Medulla oblongata (tissue), 1 donor: ENCODE measurements at regions not wholly inside any gene's neighbourhood (a gene's known extent, or its start where the extent isn't known, plus 50 kb on each side); places are given as distances from the start of the nearest gene placed in this dataset.

Experiments
- DNase-seq: peaks from one replicate; pipeline ENCODE4 v3.0.0-alpha.2; 2015; ENCODE audit errors: extremely low spot score

DNA sequence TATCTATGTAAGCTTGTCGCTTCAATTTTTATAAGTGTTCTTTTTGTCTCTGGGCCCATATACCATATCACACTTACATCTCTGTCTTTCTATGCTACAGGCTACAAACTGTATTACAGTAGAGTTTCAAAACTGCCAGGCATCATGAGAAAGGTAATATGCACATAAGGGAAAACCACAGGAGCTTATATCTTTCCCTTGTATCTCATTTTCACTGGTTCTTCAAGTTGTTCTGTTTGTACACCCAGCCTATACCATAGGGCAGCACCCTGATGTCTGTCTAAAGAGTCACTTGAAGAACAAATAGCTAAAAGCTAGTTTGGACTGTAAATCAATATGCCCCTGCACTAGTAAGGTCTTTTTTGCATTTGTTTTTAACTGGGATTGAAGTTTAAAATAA, 366.7 kb downstream of the FIGN start:
- no peak for DNase-seq

DNA sequence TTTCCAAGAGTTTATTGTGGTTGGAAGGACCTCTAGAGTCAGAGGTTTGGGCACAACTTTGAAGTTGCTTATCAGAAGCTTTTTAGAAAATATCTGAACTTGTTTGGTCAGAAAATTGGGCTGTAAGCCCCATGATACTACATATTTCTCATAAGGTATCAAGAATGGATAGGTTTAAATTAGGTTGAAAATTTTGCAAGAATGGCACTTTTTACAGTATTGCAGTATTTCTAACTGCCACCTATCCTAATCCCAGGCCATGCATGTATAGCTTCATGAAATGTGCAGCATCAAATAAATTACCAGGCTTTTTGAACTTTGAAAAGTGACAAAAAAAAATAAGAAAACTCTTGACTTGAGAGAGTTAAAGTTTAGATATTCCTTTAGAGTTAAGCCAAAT, 367.2 kb downstream of the FIGN start:
- no peak for DNase-seq

GRCh38 chr2:163367825-163368582, 367.8 kb downstream of the FIGN start:
- DNase-seq: no peak

- DNase-seq: no peak
Measured at GRCh38 chr2:163364736-163365135, 371.1 kb downstream of the FIGN start.

DNA sequence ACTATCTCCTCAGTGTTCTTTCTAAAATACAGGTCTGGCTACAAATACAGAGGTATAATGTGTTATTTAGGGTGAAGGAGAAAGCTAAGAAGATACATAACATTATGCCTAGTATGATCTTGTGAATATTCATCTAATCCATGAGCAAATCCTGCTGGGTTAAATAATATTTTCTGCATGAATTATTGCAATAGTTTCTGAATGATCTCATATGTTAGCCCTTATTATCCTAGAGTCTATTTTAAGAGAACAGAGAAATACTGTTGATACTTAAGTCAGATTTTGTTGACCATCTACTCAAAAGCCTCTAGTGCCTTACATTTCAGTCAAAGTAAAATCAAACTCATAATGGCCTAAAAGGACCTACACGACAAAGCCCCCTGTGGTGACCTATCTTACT, 382.3 kb downstream of the FIGN start:
- no peak for DNase-seq

GRCh38 chr2:163351966-163352365, 383.8 kb downstream of the FIGN start:
- peak; percentile 10 for DNase-seq

- DNase-seq: no peak
Measured at GRCh38 chr2:163351143-163351542, 384.7 kb downstream of the FIGN start.

GRCh38 chr2:163348857-163349380, 386.9 kb downstream of the FIGN start:
- peak; percentile 10 for DNase-seq

- DNase-seq: peak; percentile 41
Measured at GRCh38 chr2:163347982-163348856, 387.6 kb downstream of the FIGN start.

- peak; percentile 88 for DNase-seq
Measured at GRCh38 chr2:163345795-163346573, 389.8 kb downstream of the FIGN start.

DNA sequence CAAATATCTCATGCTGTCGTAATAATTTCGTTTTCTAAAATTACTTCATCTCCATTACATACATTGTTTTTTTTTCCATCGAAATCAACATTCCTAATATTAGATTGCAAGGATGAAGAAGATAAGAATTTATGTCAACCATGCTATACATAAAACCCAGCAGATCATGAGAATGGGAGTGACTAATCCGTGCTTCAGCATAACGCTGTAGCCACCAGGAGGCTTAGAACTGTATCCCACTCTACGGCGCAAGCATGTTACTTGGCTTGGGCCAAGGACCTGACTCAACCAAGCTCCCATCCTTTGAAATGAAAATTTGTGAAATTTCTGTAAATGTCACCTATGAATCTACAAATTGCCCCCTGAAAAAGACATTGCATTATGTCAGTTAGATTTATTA, 392.5 kb downstream of the FIGN start:
- DNase-seq: no peak

DNA sequence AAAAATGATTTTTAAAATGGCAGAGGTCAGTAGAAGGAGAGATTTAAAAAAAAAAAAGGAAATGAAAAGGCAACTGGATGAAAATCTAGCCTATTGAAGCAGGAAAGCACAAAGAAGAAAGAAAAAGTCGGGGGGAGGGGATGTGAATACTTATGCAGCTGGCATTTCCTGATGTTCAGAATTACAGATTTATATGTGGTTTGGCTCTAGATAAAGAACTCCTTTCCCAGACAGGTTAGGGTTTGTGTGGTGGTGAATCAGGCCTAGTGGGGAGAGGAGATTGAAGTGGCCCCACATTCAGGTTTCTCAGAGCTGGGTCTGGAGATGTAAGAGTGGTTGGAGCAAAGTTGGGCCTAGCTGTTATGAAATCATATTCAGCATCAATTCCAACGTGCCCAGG, 394.4 kb downstream of the FIGN start:
- DNase-seq: no peak

DNA sequence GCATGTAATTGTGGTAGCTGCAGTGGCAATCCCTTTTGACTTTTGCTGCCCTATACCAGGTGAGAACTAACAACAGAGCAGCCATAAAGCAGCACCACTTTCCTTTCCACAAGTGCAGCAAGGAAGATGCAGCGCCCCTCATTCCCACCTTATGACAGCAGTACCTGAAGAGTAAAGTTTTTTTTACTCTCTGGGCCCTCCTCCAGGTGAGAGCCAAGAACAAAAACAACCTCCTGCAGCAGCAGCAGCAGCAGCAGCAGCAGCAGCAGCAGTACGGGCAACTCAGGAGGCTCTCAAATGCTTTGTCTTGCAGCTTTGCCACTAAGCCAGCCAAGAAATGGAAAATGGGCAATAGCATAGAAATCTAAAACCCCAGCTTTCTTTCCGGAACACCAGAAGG, 397.5 kb downstream of the FIGN start:
- DNase-seq: no peak

DNA sequence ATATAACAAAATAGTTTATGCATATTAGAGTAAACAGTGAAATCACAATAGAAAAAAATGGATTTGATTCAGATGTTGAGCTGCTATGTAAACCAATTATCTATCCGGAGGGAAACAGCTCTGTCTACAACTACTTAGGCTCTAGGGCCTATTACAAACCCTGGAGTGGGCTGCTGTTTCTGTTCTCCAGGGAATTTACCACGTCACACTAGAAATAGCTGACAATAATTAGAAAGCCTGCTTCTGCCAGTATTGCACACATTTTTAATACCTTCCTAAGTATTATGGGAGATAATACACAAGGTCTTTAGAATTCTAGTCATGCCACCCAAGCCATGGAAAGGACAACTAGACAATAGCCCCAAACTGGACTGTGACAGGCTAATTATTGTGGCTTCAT, 411.1 kb downstream of the FIGN start:
- DNase-seq: no peak

DNA sequence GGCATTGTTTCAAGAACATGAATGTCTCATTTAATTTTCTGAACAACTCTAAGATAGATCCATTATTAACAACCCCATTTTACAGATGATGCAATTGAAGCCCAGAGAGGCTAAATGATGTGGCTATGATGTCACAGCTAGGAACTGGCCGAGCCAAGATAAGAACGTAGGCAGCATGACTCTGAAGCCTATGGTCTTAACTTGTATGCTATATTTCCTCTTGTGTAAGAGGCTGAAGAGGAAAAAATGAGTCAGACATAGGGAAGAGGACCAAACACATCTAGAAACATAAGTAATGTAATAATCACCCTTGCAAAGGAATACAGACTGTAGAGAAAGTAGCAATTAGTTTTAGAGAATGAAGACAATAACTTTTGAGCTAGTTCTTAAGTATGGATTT, 416.8 kb downstream of the FIGN start:
- DNase-seq: no peak

GRCh38 chr2:163314712-163315111, 421.1 kb downstream of the FIGN start:
- DNase-seq: no peak

DNA sequence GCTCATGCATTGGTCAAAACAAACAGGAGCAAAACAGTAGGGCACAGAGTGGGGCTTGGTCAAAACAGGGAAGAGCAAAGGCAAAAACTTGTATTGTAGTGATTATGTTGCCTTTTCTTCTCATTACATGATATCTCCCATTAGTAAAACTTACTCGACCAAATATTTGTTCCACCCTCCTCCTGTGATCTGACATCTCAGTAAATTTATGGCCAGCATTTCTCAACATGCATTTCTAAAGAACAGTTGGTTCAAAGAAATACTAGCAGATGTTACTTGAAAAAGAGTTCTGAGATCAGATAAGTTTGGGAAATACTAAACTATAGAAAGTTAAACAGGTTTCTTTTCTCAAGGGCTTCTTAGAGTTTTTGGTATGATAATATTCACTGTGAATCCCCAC, 423.1 kb downstream of the FIGN start:
- DNase-seq: no peak

DNA sequence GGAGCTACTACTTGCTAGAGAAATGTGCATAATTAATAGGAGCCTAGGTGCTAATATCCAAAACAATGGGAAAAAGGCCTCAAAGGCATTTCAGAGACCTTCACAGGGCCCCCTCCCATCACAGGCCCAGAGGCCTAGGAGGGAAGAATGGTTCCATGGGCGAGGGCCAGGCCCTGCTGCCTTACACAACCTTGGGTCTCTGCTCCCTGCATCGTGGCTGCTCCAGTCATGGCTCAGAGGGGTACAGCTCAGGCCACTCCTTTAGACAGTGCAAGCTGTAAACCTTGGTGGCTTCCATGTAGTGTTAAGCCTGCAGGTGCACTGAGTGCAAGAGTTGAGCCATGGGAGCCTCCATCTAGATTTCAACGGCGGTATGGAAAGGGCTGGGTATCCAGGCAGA, 429.2 kb downstream of the FIGN start:
- DNase-seq: no peak

DNA sequence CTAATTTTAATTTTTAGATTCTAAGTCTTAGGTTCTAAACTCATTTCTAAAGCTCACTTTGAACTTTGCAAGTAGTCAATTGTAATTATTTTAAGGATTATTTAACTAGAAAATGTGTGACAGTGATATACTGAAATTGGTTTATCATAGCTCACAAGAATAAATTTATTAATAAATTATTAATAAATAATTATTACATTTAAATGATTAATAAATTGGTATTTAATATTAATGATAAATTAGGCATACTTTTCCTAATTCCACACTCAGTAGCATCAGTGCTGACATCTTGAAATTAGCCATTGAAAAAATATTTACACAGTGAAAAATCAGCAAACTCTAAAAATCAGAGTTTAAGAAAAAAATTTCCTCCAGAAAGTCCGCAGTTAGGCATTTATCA, 433.7 kb downstream of the FIGN start:
- no peak for DNase-seq

DNA sequence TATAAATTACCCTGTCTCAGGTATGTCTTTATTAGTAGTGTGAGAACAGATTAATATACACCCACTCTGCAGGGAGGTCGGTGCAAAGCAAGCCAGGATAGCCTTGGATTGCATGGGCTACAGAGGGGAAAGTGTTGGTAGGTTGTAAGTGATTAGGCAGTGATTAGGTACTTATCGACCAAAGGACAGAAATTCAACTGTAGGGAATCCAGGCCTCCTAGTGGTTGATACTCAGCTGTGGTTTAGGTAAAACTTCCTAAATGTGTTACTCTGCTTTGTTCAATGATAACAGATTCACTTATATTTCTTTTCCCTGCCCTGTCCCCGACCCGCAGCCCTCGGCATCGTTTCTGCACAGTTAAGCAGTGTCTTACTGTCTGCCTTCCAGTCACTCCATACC, 444.0 kb downstream of the FIGN start:
- no peak for DNase-seq

DNA sequence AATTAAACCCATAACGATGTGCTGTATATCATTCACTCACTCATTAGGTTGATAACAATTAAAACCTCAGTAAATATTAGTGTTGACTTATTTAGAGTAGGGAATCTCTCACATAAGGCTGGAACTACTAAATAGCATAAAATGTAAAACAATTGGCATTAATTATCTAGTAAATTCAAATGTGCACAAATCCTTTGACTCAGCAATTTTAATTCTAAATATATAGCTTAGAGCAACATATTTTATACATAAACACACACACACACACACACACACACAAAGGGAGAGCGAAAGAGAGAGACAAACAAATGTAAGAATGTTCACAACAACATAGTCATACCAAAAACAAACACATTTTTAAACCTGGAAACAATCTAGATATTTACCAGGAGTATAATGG, 443.1 kb upstream of the KCNH7 start:
- DNase-seq: no peak

DNA sequence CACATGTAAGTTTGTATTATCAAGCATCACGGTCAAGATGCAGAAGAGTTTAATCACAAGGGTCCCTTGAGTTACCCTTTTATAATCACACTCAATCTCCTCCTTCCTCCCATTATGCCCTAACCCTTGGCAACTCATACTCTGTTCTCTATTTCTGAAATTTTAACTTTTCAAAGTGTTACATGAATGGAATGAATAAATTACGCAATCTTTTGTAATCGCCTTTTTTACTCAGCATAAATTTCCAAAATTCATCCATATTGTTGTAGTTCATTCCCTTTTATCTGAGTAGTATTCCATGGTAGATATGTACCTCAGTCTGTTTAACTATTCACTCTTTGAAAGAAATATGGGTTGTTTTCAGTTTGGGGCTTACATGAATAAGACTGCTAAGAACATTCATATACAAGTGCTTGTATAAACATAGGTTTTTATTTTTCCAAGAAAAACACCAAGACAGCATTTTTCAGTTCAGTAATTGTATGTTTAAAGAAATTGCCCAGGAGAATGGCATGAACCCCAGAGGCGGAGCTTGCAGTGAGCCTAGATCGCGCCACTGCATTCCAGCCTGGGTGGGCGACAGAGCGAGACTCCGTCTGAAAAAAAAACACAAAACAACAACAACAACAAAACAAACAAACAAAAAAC, 430.9 kb upstream of the KCNH7 start:
- no peak for DNase-seq
